ENCODE measurements at regions not wholly inside any gene's neighbourhood (a gene's known extent, or its start where the extent isn't known, plus 50 kb on each side); places are given as distances from the start of the nearest gene placed in this dataset.

GRCh38 chr7:116145245-116145852, 65.0 kb upstream of the TES start:
- no peak for DNase-seq (ENCODE audit: low read depth in 2 of 2)

- DNase-seq (ENCODE audit: low read depth in 2 of 2), result no peak
Measured at GRCh38 chr7:116148108-116148507, 62.2 kb upstream of the TES start.

- no peak for DNase-seq (ENCODE audit: low read depth in 2 of 2)
Measured at GRCh38 chr7:116148626-116149025, 61.7 kb upstream of the TES start.

GRCh38 chr7:116150588-116150987, 59.8 kb upstream of the TES start:
- no peak for DNase-seq (ENCODE audit: low read depth in 2 of 2)

DNA sequence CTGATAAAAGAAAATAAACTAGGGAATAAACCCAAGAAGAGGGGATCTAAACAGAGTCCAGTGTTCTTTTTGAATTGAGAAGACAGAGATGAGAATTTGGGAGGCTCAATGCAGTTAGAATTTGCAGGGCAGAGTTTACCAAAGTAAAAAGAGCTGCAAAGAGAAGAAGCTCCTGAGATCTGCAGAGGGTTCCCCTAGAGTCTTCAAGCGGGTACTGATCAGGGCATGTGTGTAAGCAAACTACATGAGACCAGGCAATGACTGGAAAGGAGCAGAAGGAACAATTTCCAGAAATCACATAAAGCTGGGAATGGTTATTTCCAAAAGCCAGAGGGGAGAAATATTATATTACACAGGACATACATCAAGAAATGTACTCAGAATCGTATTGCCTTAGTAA, 58.1 kb upstream of the TES start:
- DNase-seq (ENCODE audit: low read depth in 2 of 2), result no peak

DNA sequence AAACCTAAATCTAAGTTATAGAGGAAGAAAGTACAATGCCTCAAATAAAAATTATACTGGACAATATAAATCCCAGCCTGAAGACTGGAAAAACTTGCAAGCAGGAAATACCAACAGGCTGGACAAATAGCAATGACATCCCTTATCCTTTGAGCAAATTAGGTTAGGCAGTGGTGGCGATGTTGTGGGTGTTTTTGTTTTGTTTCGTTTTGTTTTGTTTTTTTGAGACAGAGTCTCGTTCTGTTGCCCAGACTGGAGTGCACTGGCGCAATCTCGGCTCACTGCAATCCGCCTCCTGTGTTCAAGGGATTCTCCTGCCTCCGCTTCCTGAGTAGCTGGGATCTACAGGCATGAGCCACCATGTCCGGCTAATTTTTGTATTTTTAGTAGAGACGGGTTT, 57.3 kb upstream of the TES start:
- no peak for DNase-seq (ENCODE audit: low read depth in 2 of 2)

- no peak for DNase-seq (ENCODE audit: low read depth in 2 of 2)
Measured at GRCh38 chr7:116159711-116160110, 50.6 kb upstream of the TES start.

Data from fibroblast of skin of left biceps (primary cell).